ENCODE measurements at regions not wholly inside any gene's neighbourhood (a gene's known extent, or its start where the extent isn't known, plus 50 kb on each side); places are given as distances from the start of the nearest gene placed in this dataset.

- DNase-seq, result no peak
Observed at GRCh38 chr2:144595279-144595678, 75.4 kb upstream of the ZEB2 start.

DNA sequence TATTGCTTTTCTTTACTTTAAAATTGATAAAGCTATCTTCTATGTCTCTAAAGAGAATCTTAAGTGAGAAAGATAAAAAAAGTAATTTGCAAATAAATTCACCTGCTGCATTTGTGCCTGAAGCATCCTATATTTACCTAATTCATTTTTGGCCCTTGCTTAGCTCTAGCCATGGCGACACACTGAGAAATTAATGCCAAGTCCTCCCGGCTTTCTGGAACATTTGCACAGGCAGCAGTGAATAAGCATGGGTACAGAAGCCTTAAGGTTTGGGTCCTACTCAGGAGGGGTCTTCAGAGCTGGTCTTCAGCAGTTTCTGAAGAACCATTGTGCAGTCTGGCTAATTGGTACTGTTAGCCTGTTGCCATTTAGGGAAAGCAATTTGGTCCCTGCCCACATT lies 73.9 kb upstream of the ZEB2 start:
- no peak for DNase-seq

DNA sequence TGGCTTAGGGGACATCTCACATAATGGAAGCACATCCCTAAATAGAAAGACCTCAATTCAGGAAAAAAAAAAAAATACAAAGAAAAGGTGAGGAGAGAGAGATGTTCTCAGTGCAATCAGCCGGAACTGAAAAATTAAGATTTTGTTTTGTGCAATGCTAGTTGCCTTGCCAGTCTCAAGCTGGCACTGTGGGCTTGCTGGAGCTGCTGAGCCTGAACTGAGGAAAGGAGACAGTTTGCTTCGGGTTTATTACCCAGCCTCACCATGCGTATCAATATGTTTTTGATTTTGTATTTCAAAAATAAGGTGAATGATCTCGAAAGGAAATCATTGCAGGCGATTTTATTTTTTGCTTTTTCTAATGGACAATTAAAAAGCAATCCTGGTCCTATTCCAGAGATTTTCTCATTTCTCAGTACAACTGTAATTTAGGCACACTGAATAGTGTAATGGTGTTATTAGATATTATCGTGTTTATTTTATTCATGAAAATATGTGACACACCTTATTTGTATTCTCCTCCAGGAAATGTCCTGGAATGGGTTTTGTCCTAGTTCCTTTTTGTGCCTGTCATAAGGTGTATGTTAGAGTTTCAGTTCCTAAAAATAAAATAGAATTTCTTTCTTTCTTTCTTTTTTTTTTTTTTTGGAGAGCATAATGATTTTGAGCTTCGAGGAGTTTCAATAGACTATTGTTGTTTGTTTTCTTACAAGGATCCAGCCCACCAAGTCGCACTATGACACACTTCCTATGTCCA lies 72.8 kb upstream of the ZEB2 start:
- DNase-seq, result no peak

- DNase-seq, result no peak
Observed at GRCh38 chr2:144587306-144587705, 67.4 kb upstream of the ZEB2 start.

DNA sequence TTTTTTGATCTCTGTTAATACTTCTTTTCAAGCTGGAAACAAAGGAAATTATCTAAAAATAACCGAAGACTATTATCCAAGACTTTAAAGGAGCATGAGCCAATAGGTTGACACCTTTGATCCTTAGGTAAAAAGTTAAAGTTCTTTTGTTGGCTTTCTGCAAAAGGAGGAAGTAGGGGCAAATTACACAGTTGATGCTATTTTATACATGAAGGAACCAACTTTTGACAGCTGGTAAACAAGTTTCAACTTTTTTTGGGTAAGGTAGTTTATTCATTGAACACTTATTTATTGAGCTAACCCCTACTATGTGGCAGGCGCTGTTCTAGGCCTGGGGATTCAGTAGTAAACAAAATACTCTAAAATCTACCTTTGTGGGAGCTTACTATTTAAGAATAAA lies 66.6 kb upstream of the ZEB2 start:
- no peak for DNase-seq

- no peak for DNase-seq
Observed at GRCh38 chr2:144583741-144584453, 64.0 kb upstream of the ZEB2 start.

- no peak for DNase-seq
Observed at GRCh38 chr2:144583381-144583729, 63.4 kb upstream of the ZEB2 start.

- no peak for DNase-seq
Observed at GRCh38 chr2:144582651-144583380, 62.9 kb upstream of the ZEB2 start.

DNA sequence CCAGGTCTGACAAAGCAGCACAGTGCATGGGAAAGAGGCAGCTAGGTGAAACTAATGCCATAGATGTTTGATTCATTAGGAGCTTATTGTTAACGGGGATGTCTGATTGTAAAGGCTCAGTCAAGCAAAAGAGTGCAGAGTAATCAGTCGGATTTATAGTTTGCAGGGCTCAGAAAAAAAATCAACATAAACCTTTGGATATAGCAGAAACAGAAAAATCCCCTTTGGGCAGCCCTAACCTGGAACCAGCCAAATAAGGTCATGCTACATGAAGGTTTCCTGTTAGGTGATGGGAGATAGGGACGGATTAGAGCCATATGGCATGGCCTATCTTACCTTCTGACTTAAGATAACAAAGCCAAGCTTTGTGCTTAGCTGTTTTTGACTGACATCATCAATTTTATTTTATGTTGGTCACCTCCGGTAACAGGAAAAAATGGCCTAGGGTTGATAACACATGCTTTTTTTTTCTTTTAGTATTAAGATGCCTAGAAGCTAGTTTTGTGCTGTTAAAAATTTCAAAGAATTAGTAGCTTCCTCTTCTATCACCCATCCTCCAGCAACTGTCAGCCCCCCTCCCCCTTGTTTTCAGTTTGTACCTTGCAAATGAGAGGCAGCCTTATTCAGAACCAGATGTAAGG lies 60.7 kb upstream of the ZEB2 start:
- no peak for DNase-seq

GRCh38 chr2:144579556-144579955 lies 59.6 kb upstream of the ZEB2 start:
- no peak for DNase-seq

GRCh38 chr2:144578099-144578498 lies 58.2 kb upstream of the ZEB2 start:
- no peak for DNase-seq

DNA sequence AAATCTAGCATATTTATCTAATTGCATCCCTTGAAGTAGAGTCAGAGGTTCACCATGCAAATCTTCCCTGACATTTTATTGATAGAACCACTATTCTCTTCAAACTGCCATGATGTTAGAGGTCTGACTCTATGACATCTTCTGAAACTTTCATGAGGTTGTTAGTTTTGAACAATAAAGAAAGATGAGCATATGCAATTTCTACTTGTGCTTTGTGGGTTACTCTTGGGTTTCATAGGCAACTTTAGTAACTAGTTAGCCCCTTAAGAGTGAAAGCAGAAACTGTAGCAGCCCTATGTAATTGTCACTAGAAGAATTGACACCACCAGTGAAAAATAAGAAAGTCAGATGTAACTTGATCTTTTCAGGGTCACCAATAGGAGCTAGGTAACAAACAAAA lies 53.1 kb upstream of the ZEB2 start:
- no peak for DNase-seq

GRCh38 chr2:144571770-144572169 lies 51.9 kb upstream of the ZEB2 start:
- DNase-seq, result no peak

- DNase-seq, result no peak
Observed at GRCh38 chr2:144570566-144570965, 50.6 kb upstream of the ZEB2 start.
